Nephron (organoid): ENCODE measurements at regions not wholly inside any gene's neighbourhood (a gene's known extent, or its start where the extent isn't known, plus 50 kb on each side); places are given as distances from the start of the nearest gene placed in this dataset.

Experiments
- H3K27ac Mint-ChIP-seq, 3 experiments: 2 replicates each; pipeline ENCODE4 v1.8.0; 2020; ENCODE audit warnings: mixed read lengths in 3 of 3, mild to moderate bottlenecking in 2 of 3, moderate library complexity in 1 of 3
- H3K27me3 Mint-ChIP-seq: 2 replicates; pipeline ENCODE4 v1.8.0; 2021; ENCODE audit warnings: low read depth, mild to moderate bottlenecking, moderate library complexity, mixed read lengths
- H3K36me3 Mint-ChIP-seq: 2 replicates; pipeline ENCODE4 v1.8.0; 2020; ENCODE audit warnings: low read depth, mixed read lengths
- H3K4me1 Mint-ChIP-seq: 2 replicates; pipeline ENCODE4 v1.8.0; 2020; ENCODE audit warnings: mixed read lengths
- H3K4me3 Mint-ChIP-seq, 3 experiments: 2 replicates each; pipeline ENCODE4 v1.8.0; 2020; ENCODE audit warnings: mild to moderate bottlenecking in 3 of 3, mixed read lengths in 3 of 3, moderate library complexity in 2 of 3
- H3K9me3 Mint-ChIP-seq: 2 replicates; pipeline ENCODE4 v1.8.0; 2020; ENCODE audit warnings: mixed read lengths
- TF ChIP-seq, protein P1 (sequence below), 3 experiments: fragments of 200-600 bp; sonication (generic); IDR thresholded peaks; one replicate each; pipeline ENCODE4 v1.5.0; 2021; ENCODE audit warnings: antibody characterized with exemption in 3 of 3; ENCODE audit not compliant: unreplicated experiment in 3 of 3

DNA sequence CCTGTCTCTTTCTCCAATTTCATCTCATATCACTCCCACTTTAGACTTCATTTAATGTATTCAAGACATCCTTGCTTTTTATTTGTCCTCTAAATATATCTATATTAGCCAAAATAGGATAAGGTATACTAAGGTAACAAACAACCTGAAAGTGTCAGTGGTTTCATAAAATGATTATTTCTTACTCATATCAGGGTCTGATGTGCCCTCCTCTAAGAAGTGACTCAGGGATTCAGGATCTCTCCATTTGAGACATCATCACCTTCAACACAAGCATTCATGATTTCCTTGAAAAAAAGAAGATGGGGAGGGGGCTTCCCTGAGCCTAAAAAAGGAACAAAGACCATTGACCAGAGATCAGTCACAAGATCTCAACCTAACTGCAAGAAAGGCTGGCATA, 131.4 kb upstream of the POU2AF2 start:
- Mint-ChIP-seq H3K27ac (no peak overlapping the region), H3K27me3 (no peaks in the 10 kb centered on the region), H3K9me3 (no peaks in the 10 kb centered on the region), H3K36me3 (no peaks in the 10 kb centered on the region), H3K4me1 (no peaks in the 10 kb centered on the region), H3K4me3 (no peak overlapping the region)
- TF ChIP-seq, protein P1, sequence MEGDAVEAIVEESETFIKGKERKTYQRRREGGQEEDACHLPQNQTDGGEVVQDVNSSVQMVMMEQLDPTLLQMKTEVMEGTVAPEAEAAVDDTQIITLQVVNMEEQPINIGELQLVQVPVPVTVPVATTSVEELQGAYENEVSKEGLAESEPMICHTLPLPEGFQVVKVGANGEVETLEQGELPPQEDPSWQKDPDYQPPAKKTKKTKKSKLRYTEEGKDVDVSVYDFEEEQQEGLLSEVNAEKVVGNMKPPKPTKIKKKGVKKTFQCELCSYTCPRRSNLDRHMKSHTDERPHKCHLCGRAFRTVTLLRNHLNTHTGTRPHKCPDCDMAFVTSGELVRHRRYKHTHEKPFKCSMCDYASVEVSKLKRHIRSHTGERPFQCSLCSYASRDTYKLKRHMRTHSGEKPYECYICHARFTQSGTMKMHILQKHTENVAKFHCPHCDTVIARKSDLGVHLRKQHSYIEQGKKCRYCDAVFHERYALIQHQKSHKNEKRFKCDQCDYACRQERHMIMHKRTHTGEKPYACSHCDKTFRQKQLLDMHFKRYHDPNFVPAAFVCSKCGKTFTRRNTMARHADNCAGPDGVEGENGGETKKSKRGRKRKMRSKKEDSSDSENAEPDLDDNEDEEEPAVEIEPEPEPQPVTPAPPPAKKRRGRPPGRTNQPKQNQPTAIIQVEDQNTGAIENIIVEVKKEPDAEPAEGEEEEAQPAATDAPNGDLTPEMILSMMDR (IDR thresholded peaks at IDR 0.05; ENCODE audit: unreplicated experiment in 3 of 3) = no peak

- H3K36me3 Mint-ChIP-seq = no peaks in the 10 kb centered on the region
- TF ChIP-seq, protein P1 (IDR thresholded peaks at IDR 0.05; ENCODE audit: unreplicated experiment in 3 of 3) = no peak
- no peaks in the 10 kb centered on the region for H3K9me3 Mint-ChIP-seq
- H3K4me1 Mint-ChIP-seq = no peaks in the 10 kb centered on the region
- H3K4me3 Mint-ChIP-seq = no peak overlapping the region
- no peaks in the 10 kb centered on the region for H3K27me3 Mint-ChIP-seq
- no peak overlapping the region for H3K27ac Mint-ChIP-seq
Observed at GRCh38 chr11:111112614-111113013, 132.9 kb upstream of the POU2AF2 start.

DNA sequence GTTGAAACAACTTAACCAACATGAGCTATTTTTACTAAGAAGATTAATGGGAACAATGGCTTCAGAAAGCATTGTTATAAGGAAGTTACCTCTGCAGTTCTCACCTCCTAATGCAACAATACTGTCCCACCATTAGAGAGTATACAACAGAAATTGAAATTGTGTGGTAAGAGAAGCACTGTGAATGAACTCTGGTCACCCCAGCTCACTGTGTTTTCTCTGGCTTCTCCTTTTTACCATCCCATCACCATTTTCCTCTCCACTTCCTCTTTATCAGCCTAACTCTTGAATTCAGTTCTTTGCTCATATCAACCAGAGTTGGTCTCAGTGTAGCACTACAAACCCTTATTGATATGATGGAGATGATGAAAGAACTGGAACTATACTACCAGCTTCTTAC, 138.0 kb upstream of the POU2AF2 start:
- H3K4me3 Mint-ChIP-seq = no peak overlapping the region
- H3K27me3 Mint-ChIP-seq = no peaks in the 10 kb centered on the region
- no peaks in the 10 kb centered on the region for H3K36me3 Mint-ChIP-seq
- H3K9me3 Mint-ChIP-seq = no peaks in the 10 kb centered on the region
- TF ChIP-seq, protein P1 (IDR thresholded peaks at IDR 0.05; ENCODE audit: unreplicated experiment in 3 of 3) = no peak
- H3K27ac Mint-ChIP-seq = no peak overlapping the region
- no peaks in the 10 kb centered on the region for H3K4me1 Mint-ChIP-seq

DNA sequence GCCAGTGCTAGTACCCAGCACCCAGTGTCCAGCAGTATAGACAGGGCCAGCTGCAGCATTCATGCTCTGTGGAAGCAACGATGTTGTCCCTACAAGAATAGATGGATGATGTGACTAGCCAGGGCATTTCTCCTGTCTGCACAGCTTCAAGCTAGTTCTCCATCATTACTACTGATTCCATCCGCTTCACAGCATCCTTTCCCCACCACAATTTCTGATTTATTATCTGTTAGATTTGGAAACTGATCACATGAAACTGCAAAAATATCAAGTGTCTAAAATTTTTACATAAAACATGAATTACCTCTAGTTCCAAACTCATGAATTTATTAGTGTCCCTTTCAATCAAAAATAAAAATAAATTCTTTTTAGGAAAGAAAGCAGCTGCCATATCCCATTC, 138.9 kb upstream of the POU2AF2 start:
- Mint-ChIP-seq H3K4me1 (peaks cover 4% of the 10 kb centered on the region), H3K4me3 (no peak overlapping the region), H3K36me3 (no peaks in the 10 kb centered on the region), H3K27ac (no peak overlapping the region), H3K9me3 (no peaks in the 10 kb centered on the region), H3K27me3 (no peaks in the 10 kb centered on the region)
- TF ChIP-seq, protein P1 (IDR thresholded peaks at IDR 0.05; ENCODE audit: unreplicated experiment in 3 of 3) = no peak

DNA sequence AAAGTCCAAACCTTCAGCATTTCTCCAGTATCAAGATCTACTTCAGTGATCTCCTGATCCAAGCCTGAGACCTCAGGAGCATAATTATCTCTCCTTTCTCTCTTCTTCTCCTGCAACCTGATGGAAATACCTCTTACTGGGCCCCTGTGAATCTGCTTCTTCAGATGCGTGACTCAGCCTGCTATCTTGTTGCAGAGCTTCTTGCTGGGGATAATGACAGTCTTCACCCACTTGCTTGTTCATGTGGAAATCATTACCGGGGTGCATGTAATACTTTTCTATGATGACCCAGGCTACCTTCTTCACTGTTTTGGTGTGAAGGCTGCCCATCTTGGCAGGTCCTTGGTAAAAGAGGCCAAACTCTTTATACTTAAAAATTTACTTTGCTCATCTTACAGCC, 140.0 kb upstream of the POU2AF2 start:
- H3K27ac Mint-ChIP-seq = no peak overlapping the region
- H3K36me3 Mint-ChIP-seq = no peaks in the 10 kb centered on the region
- H3K4me1 Mint-ChIP-seq = peaks cover 4% of the 10 kb centered on the region

GRCh38 chr11:111104185-111104584, 141.3 kb upstream of the POU2AF2 start:
- no peaks in the 10 kb centered on the region for H3K27me3 Mint-ChIP-seq
- TF ChIP-seq, protein P1 (IDR thresholded peaks at IDR 0.05; ENCODE audit: unreplicated experiment in 3 of 3) = no peak
- no peaks in the 10 kb centered on the region for H3K36me3 Mint-ChIP-seq
- no peak overlapping the region for H3K27ac Mint-ChIP-seq
- H3K4me3 Mint-ChIP-seq = no peak overlapping the region
- H3K4me1 Mint-ChIP-seq = peaks cover 4% of the 10 kb centered on the region
- no peaks in the 10 kb centered on the region for H3K9me3 Mint-ChIP-seq

More for the DNA sequence above, 140.0 kb upstream of the POU2AF2 start:
- Mint-ChIP-seq H3K4me3 (no peak overlapping the region), H3K27me3 (no peaks in the 10 kb centered on the region), H3K9me3 (no peaks in the 10 kb centered on the region)
- TF ChIP-seq, protein P1 (IDR thresholded peaks at IDR 0.05; ENCODE audit: unreplicated experiment in 3 of 3) = no peak
